Uterus (tissue), 2 donors: ENCODE measurements at regions not wholly inside any gene's neighbourhood (a gene's known extent, or its start where the extent isn't known, plus 50 kb on each side); places are given as distances from the start of the nearest gene placed in this dataset.

ENCODE experiments used
- POLR2A ChIP-seq, 2 donors: fragments of 450-650 bp; IDR thresholded peaks; one replicate each; pipeline ENCODE4 v1.6.1; 2016; ENCODE audit warnings: antibody characterized with exemption in 2 of 2, mild to moderate bottlenecking in 1 of 2, moderate library complexity in 1 of 2
- TF ChIP-seq, protein P1 (sequence below), 4 experiments: fragments of 200-600 bp in 2 of 4; fragments of 450-650 bp in 2 of 4; sonication (generic) in 2 of 4; IDR thresholded peaks; one replicate each; pipeline ENCODE4 v1.5.1; 2016 to 2019; ENCODE audit warnings: antibody characterized with exemption in 4 of 4, mild to moderate bottlenecking in 2 of 4, moderate library complexity in 1 of 4

- TF ChIP-seq, protein P1, sequence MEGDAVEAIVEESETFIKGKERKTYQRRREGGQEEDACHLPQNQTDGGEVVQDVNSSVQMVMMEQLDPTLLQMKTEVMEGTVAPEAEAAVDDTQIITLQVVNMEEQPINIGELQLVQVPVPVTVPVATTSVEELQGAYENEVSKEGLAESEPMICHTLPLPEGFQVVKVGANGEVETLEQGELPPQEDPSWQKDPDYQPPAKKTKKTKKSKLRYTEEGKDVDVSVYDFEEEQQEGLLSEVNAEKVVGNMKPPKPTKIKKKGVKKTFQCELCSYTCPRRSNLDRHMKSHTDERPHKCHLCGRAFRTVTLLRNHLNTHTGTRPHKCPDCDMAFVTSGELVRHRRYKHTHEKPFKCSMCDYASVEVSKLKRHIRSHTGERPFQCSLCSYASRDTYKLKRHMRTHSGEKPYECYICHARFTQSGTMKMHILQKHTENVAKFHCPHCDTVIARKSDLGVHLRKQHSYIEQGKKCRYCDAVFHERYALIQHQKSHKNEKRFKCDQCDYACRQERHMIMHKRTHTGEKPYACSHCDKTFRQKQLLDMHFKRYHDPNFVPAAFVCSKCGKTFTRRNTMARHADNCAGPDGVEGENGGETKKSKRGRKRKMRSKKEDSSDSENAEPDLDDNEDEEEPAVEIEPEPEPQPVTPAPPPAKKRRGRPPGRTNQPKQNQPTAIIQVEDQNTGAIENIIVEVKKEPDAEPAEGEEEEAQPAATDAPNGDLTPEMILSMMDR (IDR thresholded peaks at IDR 0.05) = no peak
- TF ChIP-seq POLR2A (IDR thresholded peaks at IDR 0.05) = no peak
Observed at GRCh38 chr7:149570784-149571183, 73.2 kb upstream of the ZNF746 start.
